ENCODE measurements at regions not wholly inside any gene's neighbourhood (a gene's known extent, or its start where the extent isn't known, plus 50 kb on each side); places are given as distances from the start of the nearest gene placed in this dataset.

- Histone ChIP-seq H3K4me1 (ENCODE audit: control insufficient read depth, insufficient read depth, low read length) (no peaks in the 10 kb centered on the region), H3K4me3 (ENCODE audit: low read length) (no peak overlapping the region), H3K9ac (ENCODE audit: low read depth, low read length) (no peak overlapping the region), H3K4me2 (ENCODE audit: low read length) (no peak overlapping the region), H3K36me3 (ENCODE audit: insufficient read depth, low read length) (no peaks in the 10 kb centered on the region), H3K9me3 (replicated peaks; ENCODE audit: low read length) (no peaks in the 10 kb centered on the region), H3K27me3 (ENCODE audit: control insufficient read depth, insufficient read depth, low read length) (peaks cover 5% of the 10 kb centered on the region)
Measured at GRCh38 chr16:79816081-79816497, 215.6 kb upstream of the MAF start.

GRCh38 chr16:79815049-79815448 lies 214.5 kb upstream of the MAF start:
- Histone ChIP-seq H3K36me3 (ENCODE audit: insufficient read depth, low read length) (no peaks in the 10 kb centered on the region), H3K27me3 (ENCODE audit: control insufficient read depth, insufficient read depth, low read length) (peaks cover 5% of the 10 kb centered on the region), H3K9me3 (replicated peaks; ENCODE audit: low read length) (no peaks in the 10 kb centered on the region), H3K4me2 (ENCODE audit: low read length) (no peak overlapping the region), H3K4me3 (ENCODE audit: low read length) (no peak overlapping the region), H3K9ac (ENCODE audit: low read depth, low read length) (no peak overlapping the region), H3K4me1 (ENCODE audit: control insufficient read depth, insufficient read depth, low read length) (no peaks in the 10 kb centered on the region)

- Histone ChIP-seq H3K27me3 (ENCODE audit: control insufficient read depth, insufficient read depth, low read length) (peaks cover 5% of the 10 kb centered on the region), H3K4me2 (ENCODE audit: low read length) (no peak overlapping the region), H3K9me3 (replicated peaks; ENCODE audit: low read length) (no peaks in the 10 kb centered on the region), H3K4me3 (ENCODE audit: low read length) (no peak overlapping the region), H3K9ac (ENCODE audit: low read depth, low read length) (no peak overlapping the region), H3K36me3 (ENCODE audit: insufficient read depth, low read length) (no peaks in the 10 kb centered on the region), H3K4me1 (ENCODE audit: control insufficient read depth, insufficient read depth, low read length) (no peaks in the 10 kb centered on the region)
Measured at GRCh38 chr16:79814124-79814523, 213.6 kb upstream of the MAF start.

- Histone ChIP-seq H3K4me3 (ENCODE audit: low read length) (no peak overlapping the region), H3K9me3 (replicated peaks; ENCODE audit: low read length) (no peaks in the 10 kb centered on the region), H3K36me3 (ENCODE audit: insufficient read depth, low read length) (no peaks in the 10 kb centered on the region), H3K9ac (ENCODE audit: low read depth, low read length) (no peak overlapping the region), H3K27me3 (ENCODE audit: control insufficient read depth, insufficient read depth, low read length) (peaks cover 16% of the 10 kb centered on the region), H3K4me1 (ENCODE audit: control insufficient read depth, insufficient read depth, low read length) (no peaks in the 10 kb centered on the region), H3K4me2 (ENCODE audit: low read length) (no peak overlapping the region)
Measured at GRCh38 chr16:79811541-79811940, 211.0 kb upstream of the MAF start.

- H3K4me3 ChIP-seq (ENCODE audit: low read length): no peak overlapping the region
- H3K27me3 ChIP-seq (ENCODE audit: control insufficient read depth, insufficient read depth, low read length): peaks cover 18% of the 10 kb centered on the region
- H3K36me3 ChIP-seq (ENCODE audit: insufficient read depth, low read length): no peaks in the 10 kb centered on the region
- H3K9ac ChIP-seq (ENCODE audit: low read depth, low read length): no peak overlapping the region
- H3K4me2 ChIP-seq (ENCODE audit: low read length): no peak overlapping the region
- H3K4me1 ChIP-seq (ENCODE audit: control insufficient read depth, insufficient read depth, low read length): no peaks in the 10 kb centered on the region
- H3K9me3 ChIP-seq (replicated peaks; ENCODE audit: low read length): no peaks in the 10 kb centered on the region
Measured at GRCh38 chr16:79810449-79811189, 210.1 kb upstream of the MAF start.

GRCh38 chr16:79809376-79809775 lies 208.8 kb upstream of the MAF start:
- Histone ChIP-seq H3K36me3 (ENCODE audit: insufficient read depth, low read length) (no peaks in the 10 kb centered on the region), H3K9ac (ENCODE audit: low read depth, low read length) (no peak overlapping the region), H3K9me3 (replicated peaks; ENCODE audit: low read length) (no peaks in the 10 kb centered on the region), H3K4me3 (ENCODE audit: low read length) (no peak overlapping the region), H3K27me3 (ENCODE audit: control insufficient read depth, insufficient read depth, low read length) (peaks cover 24% of the 10 kb centered on the region), H3K4me1 (ENCODE audit: control insufficient read depth, insufficient read depth, low read length) (no peaks in the 10 kb centered on the region), H3K4me2 (ENCODE audit: low read length) (no peak overlapping the region)

GRCh38 chr16:79808731-79809130 lies 208.2 kb upstream of the MAF start:
- Histone ChIP-seq H3K4me3 (ENCODE audit: low read length) (no peak overlapping the region), H3K9ac (ENCODE audit: low read depth, low read length) (no peak overlapping the region), H3K9me3 (replicated peaks; ENCODE audit: low read length) (no peaks in the 10 kb centered on the region), H3K4me1 (ENCODE audit: control insufficient read depth, insufficient read depth, low read length) (no peaks in the 10 kb centered on the region), H3K36me3 (ENCODE audit: insufficient read depth, low read length) (no peaks in the 10 kb centered on the region), H3K4me2 (ENCODE audit: low read length) (no peak overlapping the region), H3K27me3 (ENCODE audit: control insufficient read depth, insufficient read depth, low read length) (peaks cover 24% of the 10 kb centered on the region)

- H3K36me3 ChIP-seq (ENCODE audit: insufficient read depth, low read length): no peaks in the 10 kb centered on the region
- H3K4me2 ChIP-seq (ENCODE audit: low read length): no peak overlapping the region
- H3K9me3 ChIP-seq (replicated peaks; ENCODE audit: low read length): no peaks in the 10 kb centered on the region
- H3K9ac ChIP-seq (ENCODE audit: low read depth, low read length): no peak overlapping the region
- no peak overlapping the region for H3K4me3 ChIP-seq (ENCODE audit: low read length)
- peaks cover 19% of the 10 kb centered on the region for H3K27me3 ChIP-seq (ENCODE audit: control insufficient read depth, insufficient read depth, low read length)
- no peaks in the 10 kb centered on the region for H3K4me1 ChIP-seq (ENCODE audit: control insufficient read depth, insufficient read depth, low read length)
Measured at GRCh38 chr16:79806757-79807156, 206.2 kb upstream of the MAF start.

GRCh38 chr16:79805621-79806020 lies 205.1 kb upstream of the MAF start:
- Histone ChIP-seq H3K9ac (ENCODE audit: low read depth, low read length) (no peak overlapping the region), H3K4me1 (ENCODE audit: control insufficient read depth, insufficient read depth, low read length) (no peaks in the 10 kb centered on the region), H3K27me3 (ENCODE audit: control insufficient read depth, insufficient read depth, low read length) (peaks cover 19% of the 10 kb centered on the region), H3K9me3 (replicated peaks; ENCODE audit: low read length) (no peaks in the 10 kb centered on the region), H3K36me3 (ENCODE audit: insufficient read depth, low read length) (no peaks in the 10 kb centered on the region), H3K4me3 (ENCODE audit: low read length) (no peak overlapping the region), H3K4me2 (ENCODE audit: low read length) (no peak overlapping the region)

- Histone ChIP-seq H3K9ac (ENCODE audit: low read depth, low read length) (no peak overlapping the region), H3K4me2 (ENCODE audit: low read length) (no peak overlapping the region), H3K27me3 (ENCODE audit: control insufficient read depth, insufficient read depth, low read length) (peaks cover 8% of the 10 kb centered on the region), H3K36me3 (ENCODE audit: insufficient read depth, low read length) (no peaks in the 10 kb centered on the region), H3K4me1 (ENCODE audit: control insufficient read depth, insufficient read depth, low read length) (no peaks in the 10 kb centered on the region), H3K9me3 (replicated peaks; ENCODE audit: low read length) (no peaks in the 10 kb centered on the region), H3K4me3 (ENCODE audit: low read length) (no peak overlapping the region)
Measured at GRCh38 chr16:79801646-79802045, 201.1 kb upstream of the MAF start.

GRCh38 chr16:79800016-79800608 lies 199.6 kb upstream of the MAF start:
- no peak overlapping the region for H3K9ac ChIP-seq (ENCODE audit: low read depth, low read length)
- H3K36me3 ChIP-seq (ENCODE audit: insufficient read depth, low read length): no peaks in the 10 kb centered on the region
- no peaks in the 10 kb centered on the region for H3K9me3 ChIP-seq (replicated peaks; ENCODE audit: low read length)
- H3K4me2 ChIP-seq (ENCODE audit: low read length): no peak overlapping the region
- no peaks in the 10 kb centered on the region for H3K4me1 ChIP-seq (ENCODE audit: control insufficient read depth, insufficient read depth, low read length)
- no peak overlapping the region for H3K4me3 ChIP-seq (ENCODE audit: low read length)
- H3K27me3 ChIP-seq (ENCODE audit: control insufficient read depth, insufficient read depth, low read length): peaks cover 4% of the 10 kb centered on the region
